Lower lobe of right lung (tissue), 2 donors: ENCODE measurements at regions not wholly inside any gene's neighbourhood (a gene's known extent, or its start where the extent isn't known, plus 50 kb on each side); places are given as distances from the start of the nearest gene placed in this dataset.

Experiments
- ATAC-seq, 2 donors: fragments of 200-7000 bp; cut with Tn5 transposase; one replicate each; pipeline ENCODE4 v1.9.1; 2020 to 2022; ENCODE audit warnings: mild to moderate bottlenecking in 2 of 2, moderate library complexity in 2 of 2
- DNase-seq: peaks from one replicate; pipeline ENCODE4 v3.0.0-alpha.2; 2020
- H3K27ac ChIP-seq: fragments of 200-600 bp; one replicate; pipeline ENCODE4 v1.8.0; 2022
- H3K27me3 ChIP-seq: fragments of 200-600 bp; one replicate; pipeline ENCODE4 v1.8.0; 2022; ENCODE audit warnings: low read depth
- H3K36me3 ChIP-seq: fragments of 200-600 bp; one replicate; pipeline ENCODE4 v1.8.0; 2022; ENCODE audit warnings: mild to moderate bottlenecking
- H3K4me1 ChIP-seq: fragments of 200-600 bp; one replicate; pipeline ENCODE4 v1.8.0; 2022
- H3K4me3 ChIP-seq: fragments of 200-600 bp; one replicate; pipeline ENCODE4 v1.8.0; 2022; ENCODE audit warnings: mild to moderate bottlenecking
- H3K9me3 ChIP-seq: fragments of 200-600 bp; one replicate; pipeline ENCODE4 v1.8.0; 2022
- CTCF ChIP-seq: fragments of 200-600 bp; IDR thresholded peaks from one replicate; pipeline ENCODE4 v1.8.0; 2022; ENCODE audit warnings: antibody characterized with exemption, mild to moderate bottlenecking
- intact Hi-C: fragments of 100-400 bp; cut with DNase I; formaldehyde crosslinking; loops from one replicate; pipeline ENCODE4 v1.11.0; 2022
- donor health status: DM: no; HTN: yes; CAD: no; lungs with severe emphysema.

GRCh38 chr21:41674402-41674801, 92.5 kb downstream of the RIPK4 start:
- Histone ChIP-seq H3K4me1 (peaks cover 18% of the 10 kb centered on the region), H3K27ac (no peak overlapping the region), H3K27me3 (no peaks in the 10 kb centered on the region), H3K9me3 (no peaks in the 10 kb centered on the region), H3K4me3 (no peak overlapping the region), H3K36me3 (no peaks in the 10 kb centered on the region)
- intact Hi-C loops, result no loop called here
- ATAC-seq, result no peak
- DNase-seq, result no peak
- no peak for TF ChIP-seq CTCF

- no peak for TF ChIP-seq CTCF
- no peak overlapping the region for H3K4me3 ChIP-seq
- H3K9me3 ChIP-seq, result no peaks in the 10 kb centered on the region
- H3K4me1 ChIP-seq, result peaks cover 13% of the 10 kb centered on the region
- H3K27ac ChIP-seq, result no peak overlapping the region
- intact Hi-C loops, result no loop called here
- H3K27me3 ChIP-seq, result no peaks in the 10 kb centered on the region
- H3K36me3 ChIP-seq, result no peaks in the 10 kb centered on the region
- no peak for ATAC-seq
- no peak for DNase-seq
Measured at GRCh38 chr21:41673596-41674335, 93.1 kb downstream of the RIPK4 start.

GRCh38 chr21:41673071-41673470, 93.8 kb downstream of the RIPK4 start:
- Histone ChIP-seq H3K27ac (no peak overlapping the region), H3K27me3 (no peaks in the 10 kb centered on the region), H3K4me1 (peaks cover 7% of the 10 kb centered on the region), H3K4me3 (no peak overlapping the region), H3K9me3 (no peaks in the 10 kb centered on the region), H3K36me3 (no peaks in the 10 kb centered on the region)
- no peak for TF ChIP-seq CTCF
- ATAC-seq (no peak), DNase-seq (no peak)
- intact Hi-C loops, result no loop called here

- no peaks in the 10 kb centered on the region for H3K9me3 ChIP-seq
- no peak overlapping the region for H3K27ac ChIP-seq
- ATAC-seq (no peak), DNase-seq (no peak)
- intact Hi-C loops, result no loop called here
- no peak overlapping the region for H3K4me3 ChIP-seq
- no peaks in the 10 kb centered on the region for H3K27me3 ChIP-seq
- H3K36me3 ChIP-seq, result no peaks in the 10 kb centered on the region
- TF ChIP-seq CTCF, result no peak
- peaks cover 1% of the 10 kb centered on the region for H3K4me1 ChIP-seq
Measured at GRCh38 chr21:41672543-41672915, 94.3 kb downstream of the RIPK4 start.

- TF ChIP-seq CTCF, result no peak
- no peak for ATAC-seq
- Histone ChIP-seq H3K4me3 (no peak overlapping the region), H3K27ac (no peak overlapping the region), H3K4me1 (no peaks in the 10 kb centered on the region), H3K36me3 (no peaks in the 10 kb centered on the region), H3K27me3 (no peaks in the 10 kb centered on the region), H3K9me3 (no peaks in the 10 kb centered on the region)
- no peak for DNase-seq
- intact Hi-C loops, result no loop called here
Measured at GRCh38 chr21:41671859-41672542, 94.9 kb downstream of the RIPK4 start.
